ENCODE measurements at regions not wholly inside any gene's neighbourhood (a gene's known extent, or its start where the extent isn't known, plus 50 kb on each side); places are given as distances from the start of the nearest gene placed in this dataset.

GRCh38 chr2:45259547-45260160 lies 250.4 kb upstream of the SIX2 start:
- FAIRE-seq (no peak), DNase-seq (ENCODE audit: insufficient read length, low spot score) (no peak)
- TF ChIP-seq POU2F2 (IDR thresholded peaks at IDR 0.05; ENCODE audit: low read depth, low read length) = no peak
- TF ChIP-seq POLR2A (IDR thresholded peaks at IDR 0.05; ENCODE audit: low read depth, low read length) = no peak

- DNase-seq (ENCODE audit: insufficient read length, low spot score) (no peak), FAIRE-seq (no peak)
- TF ChIP-seq POLR2A (IDR thresholded peaks at IDR 0.05; ENCODE audit: low read depth, low read length) (no peak), POU2F2 (IDR thresholded peaks at IDR 0.05; ENCODE audit: low read depth, low read length) (no peak), PAX5 (IDR thresholded peaks at IDR 0.05; ENCODE audit: insufficient read depth, low read length, severe bottlenecking) (no peak), POLR2AphosphoS5 (IDR thresholded peaks at IDR 0.05; ENCODE audit: low read depth, low read length) (no peak)
Measured at GRCh38 chr2:45259138-45259537, 249.9 kb upstream of the SIX2 start.

GRCh38 chr2:45258311-45258710 lies 249.1 kb upstream of the SIX2 start:
- DNase-seq (ENCODE audit: insufficient read length, low spot score) = no peak
- no peak for FAIRE-seq
- TF ChIP-seq POLR2A (IDR thresholded peaks at IDR 0.05; ENCODE audit: low read depth, low read length) (no peak), SPI1 (IDR thresholded peaks at IDR 0.05; ENCODE audit: low read depth, low read length) (no peak), POLR2AphosphoS5 (IDR thresholded peaks at IDR 0.05; ENCODE audit: low read depth, low read length) (no peak), PAX5 (IDR thresholded peaks at IDR 0.05; ENCODE audit: insufficient read depth, low read length, severe bottlenecking) (no peak), TAF1 (IDR thresholded peaks at IDR 0.05; ENCODE audit: low read depth, low read length) (no peak), POU2F2 (IDR thresholded peaks at IDR 0.05; ENCODE audit: low read depth, low read length) (no peak)

GRCh38 chr2:45257820-45258219 lies 248.6 kb upstream of the SIX2 start:
- TF ChIP-seq TAF1 (IDR thresholded peaks at IDR 0.05; ENCODE audit: low read depth, low read length) (no peak), SPI1 (IDR thresholded peaks at IDR 0.05; ENCODE audit: low read depth, low read length) (no peak), POLR2AphosphoS5 (IDR thresholded peaks at IDR 0.05; ENCODE audit: low read depth, low read length) (no peak), PAX5 (IDR thresholded peaks at IDR 0.05; ENCODE audit: insufficient read depth, low read length, severe bottlenecking) (no peak), POLR2A (IDR thresholded peaks at IDR 0.05; ENCODE audit: low read depth, low read length) (no peak)
- FAIRE-seq = no peak
- no peak for DNase-seq (ENCODE audit: insufficient read length, low spot score)

- no peak for FAIRE-seq
- DNase-seq (ENCODE audit: insufficient read length, low spot score) = no peak
- no peak for TF ChIP-seq TAF1 (IDR thresholded peaks at IDR 0.05; ENCODE audit: low read depth, low read length)
- TF ChIP-seq POLR2AphosphoS5 (IDR thresholded peaks at IDR 0.05; ENCODE audit: low read depth, low read length) = no peak
- TF ChIP-seq POU2F2 (IDR thresholded peaks at IDR 0.05; ENCODE audit: low read depth, low read length) = no peak
- TF ChIP-seq PAX5 (IDR thresholded peaks at IDR 0.05; ENCODE audit: insufficient read depth, low read length, severe bottlenecking) = no peak
- TF ChIP-seq POLR2A (IDR thresholded peaks at IDR 0.05; ENCODE audit: low read depth, low read length) = no peak
- no peak for TF ChIP-seq SPI1 (IDR thresholded peaks at IDR 0.05; ENCODE audit: low read depth, low read length)
Measured at GRCh38 chr2:45256867-45257641, 247.8 kb upstream of the SIX2 start.

GRCh38 chr2:45256173-45256866 lies 247.1 kb upstream of the SIX2 start:
- DNase-seq (ENCODE audit: insufficient read length, low spot score) = no peak
- TF ChIP-seq PAX5 (IDR thresholded peaks at IDR 0.05; ENCODE audit: insufficient read depth, low read length, severe bottlenecking) (no peak), TAF1 (IDR thresholded peaks at IDR 0.05; ENCODE audit: low read depth, low read length) (no peak), POU2F2 (IDR thresholded peaks at IDR 0.05; ENCODE audit: low read depth, low read length) (no peak), POLR2AphosphoS5 (IDR thresholded peaks at IDR 0.05; ENCODE audit: low read depth, low read length) (no peak), SPI1 (IDR thresholded peaks at IDR 0.05; ENCODE audit: low read depth, low read length) (no peak), POLR2A (IDR thresholded peaks at IDR 0.05; ENCODE audit: low read depth, low read length) (no peak)
- FAIRE-seq = no peak

- DNase-seq (ENCODE audit: insufficient read length, low spot score) = no peak
- no peak for FAIRE-seq
- no peak for TF ChIP-seq TAF1 (IDR thresholded peaks at IDR 0.05; ENCODE audit: low read depth, low read length)
- no peak for TF ChIP-seq PAX5 (IDR thresholded peaks at IDR 0.05; ENCODE audit: insufficient read depth, low read length, severe bottlenecking)
- no peak for TF ChIP-seq SPI1 (IDR thresholded peaks at IDR 0.05; ENCODE audit: low read depth, low read length)
- no peak for TF ChIP-seq POLR2A (IDR thresholded peaks at IDR 0.05; ENCODE audit: low read depth, low read length)
- TF ChIP-seq POLR2AphosphoS5 (IDR thresholded peaks at IDR 0.05; ENCODE audit: low read depth, low read length) = no peak
- no peak for TF ChIP-seq POU2F2 (IDR thresholded peaks at IDR 0.05; ENCODE audit: low read depth, low read length)
Measured at GRCh38 chr2:45255563-45255962, 246.3 kb upstream of the SIX2 start.

GRCh38 chr2:45254025-45254424 lies 244.8 kb upstream of the SIX2 start:
- DNase-seq (ENCODE audit: insufficient read length, low spot score) = no peak
- FAIRE-seq = no peak
- no peak for TF ChIP-seq POLR2A (IDR thresholded peaks at IDR 0.05; ENCODE audit: low read depth, low read length)
- TF ChIP-seq TAF1 (IDR thresholded peaks at IDR 0.05; ENCODE audit: low read depth, low read length) = no peak
- no peak for TF ChIP-seq PAX5 (IDR thresholded peaks at IDR 0.05; ENCODE audit: insufficient read depth, low read length, severe bottlenecking)
- no peak for TF ChIP-seq POLR2AphosphoS5 (IDR thresholded peaks at IDR 0.05; ENCODE audit: low read depth, low read length)
- no peak for TF ChIP-seq POU2F2 (IDR thresholded peaks at IDR 0.05; ENCODE audit: low read depth, low read length)
- no peak for TF ChIP-seq SPI1 (IDR thresholded peaks at IDR 0.05; ENCODE audit: low read depth, low read length)

- DNase-seq (ENCODE audit: insufficient read length, low spot score) (no peak), FAIRE-seq (no peak)
- TF ChIP-seq PAX5 (IDR thresholded peaks at IDR 0.05; ENCODE audit: insufficient read depth, low read length, severe bottlenecking) (no peak), POLR2A (IDR thresholded peaks at IDR 0.05; ENCODE audit: low read depth, low read length) (no peak), POLR2AphosphoS5 (IDR thresholded peaks at IDR 0.05; ENCODE audit: low read depth, low read length) (no peak), POU2F2 (IDR thresholded peaks at IDR 0.05; ENCODE audit: low read depth, low read length) (no peak), TAF1 (IDR thresholded peaks at IDR 0.05; ENCODE audit: low read depth, low read length) (no peak), SPI1 (IDR thresholded peaks at IDR 0.05; ENCODE audit: low read depth, low read length) (no peak)
Measured at GRCh38 chr2:45253151-45253550, 243.9 kb upstream of the SIX2 start.
